Esophagus muscularis mucosa (tissue), 4 donors: ENCODE measurements at regions not wholly inside any gene's neighbourhood (a gene's known extent, or its start where the extent isn't known, plus 50 kb on each side); places are given as distances from the start of the nearest gene placed in this dataset.

ENCODE experiments used
- EP300 ChIP-seq: sonication (generic); formaldehyde crosslinking; IDR thresholded peaks from one replicate; pipeline ENCODE4 v1.6.1; 2017; ENCODE audit warnings: antibody characterized with exemption
- POLR2A ChIP-seq: fragments of 450-650 bp; IDR thresholded peaks from one replicate; pipeline ENCODE4 v1.6.1; 2017; ENCODE audit warnings: antibody characterized with exemption, moderate library complexity, mild to moderate bottlenecking, low read depth
- POLR2AphosphoS5 ChIP-seq, 2 donors: sonication (generic); formaldehyde crosslinking; IDR thresholded peaks; one replicate each; pipeline ENCODE4 v1.6.1; 2017; ENCODE audit warnings: antibody characterized with exemption in 2 of 2
- TF ChIP-seq, protein P1 (sequence below), 3 experiments: fragments of 200-600 bp in 2 of 3; fragments of 450-650 bp in 1 of 3; sonication (generic) in 2 of 3; IDR thresholded peaks; one replicate each; pipeline ENCODE4 v1.5.1; 2017 to 2019; ENCODE audit warnings: antibody characterized with exemption in 3 of 3, mild to moderate bottlenecking in 2 of 3, moderate library complexity in 1 of 3

DNA sequence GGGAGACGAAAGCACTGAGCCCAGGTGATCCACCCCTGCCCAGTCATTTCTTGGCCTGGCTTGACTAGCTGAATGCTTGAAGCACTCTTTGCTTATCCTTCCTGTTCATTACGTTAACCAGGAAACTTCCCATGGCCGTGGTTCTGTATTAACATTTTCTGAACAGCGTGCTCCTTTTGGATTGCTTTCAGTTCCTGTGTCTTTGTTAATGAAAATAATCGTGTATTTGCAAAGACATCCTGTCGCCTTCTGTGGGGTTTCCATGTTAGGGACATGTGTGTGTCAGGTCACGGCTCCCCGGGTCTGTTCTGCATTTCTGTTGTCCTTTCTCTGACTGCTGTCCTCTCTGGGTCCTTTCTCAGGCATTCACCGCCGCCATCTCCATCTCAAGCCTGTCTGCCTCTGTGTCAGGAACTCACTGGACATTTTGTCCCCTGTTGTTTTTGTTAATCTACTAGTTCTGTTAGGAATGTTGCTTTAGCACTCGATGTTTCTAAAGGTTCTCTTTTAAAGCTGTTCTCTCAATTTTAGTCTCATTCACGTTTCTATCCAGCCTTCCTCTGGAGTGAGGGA is 434.1 kb upstream of the HS6ST1 start:
- TF ChIP-seq POLR2A (no peak), POLR2AphosphoS5 (IDR thresholded peaks at IDR 0.05) (no peak), EP300 (no peak)
- TF ChIP-seq, protein P1, sequence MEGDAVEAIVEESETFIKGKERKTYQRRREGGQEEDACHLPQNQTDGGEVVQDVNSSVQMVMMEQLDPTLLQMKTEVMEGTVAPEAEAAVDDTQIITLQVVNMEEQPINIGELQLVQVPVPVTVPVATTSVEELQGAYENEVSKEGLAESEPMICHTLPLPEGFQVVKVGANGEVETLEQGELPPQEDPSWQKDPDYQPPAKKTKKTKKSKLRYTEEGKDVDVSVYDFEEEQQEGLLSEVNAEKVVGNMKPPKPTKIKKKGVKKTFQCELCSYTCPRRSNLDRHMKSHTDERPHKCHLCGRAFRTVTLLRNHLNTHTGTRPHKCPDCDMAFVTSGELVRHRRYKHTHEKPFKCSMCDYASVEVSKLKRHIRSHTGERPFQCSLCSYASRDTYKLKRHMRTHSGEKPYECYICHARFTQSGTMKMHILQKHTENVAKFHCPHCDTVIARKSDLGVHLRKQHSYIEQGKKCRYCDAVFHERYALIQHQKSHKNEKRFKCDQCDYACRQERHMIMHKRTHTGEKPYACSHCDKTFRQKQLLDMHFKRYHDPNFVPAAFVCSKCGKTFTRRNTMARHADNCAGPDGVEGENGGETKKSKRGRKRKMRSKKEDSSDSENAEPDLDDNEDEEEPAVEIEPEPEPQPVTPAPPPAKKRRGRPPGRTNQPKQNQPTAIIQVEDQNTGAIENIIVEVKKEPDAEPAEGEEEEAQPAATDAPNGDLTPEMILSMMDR (IDR thresholded peaks at IDR 0.05) = no peak
